ENCODE measurements at regions not wholly inside any gene's neighbourhood (a gene's known extent, or its start where the extent isn't known, plus 50 kb on each side); places are given as distances from the start of the nearest gene placed in this dataset.

DNA sequence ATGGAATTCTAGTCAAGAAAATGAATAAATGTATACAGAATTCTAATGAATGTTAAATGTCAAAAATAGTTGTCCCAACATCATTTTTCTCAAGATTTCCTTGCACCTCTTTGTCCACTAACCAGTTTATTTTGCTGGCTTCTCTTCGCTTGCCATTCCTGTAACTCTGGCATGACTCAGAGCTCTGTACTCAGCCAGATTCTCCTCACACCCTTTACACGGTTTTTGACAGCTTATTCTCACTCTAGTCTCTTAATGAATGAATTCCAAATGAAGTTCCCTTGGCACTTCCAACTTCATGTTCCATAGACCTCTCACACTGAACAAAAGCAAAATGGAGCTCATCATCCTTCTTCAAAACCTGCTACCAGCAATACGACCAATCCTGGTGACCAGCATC, 419.3 kb upstream of the SLIT2 start:
- no peak for TF ChIP-seq EP300 (IDR thresholded peaks at IDR 0.05; ENCODE audit: low read depth)
- TF ChIP-seq, protein P1, sequence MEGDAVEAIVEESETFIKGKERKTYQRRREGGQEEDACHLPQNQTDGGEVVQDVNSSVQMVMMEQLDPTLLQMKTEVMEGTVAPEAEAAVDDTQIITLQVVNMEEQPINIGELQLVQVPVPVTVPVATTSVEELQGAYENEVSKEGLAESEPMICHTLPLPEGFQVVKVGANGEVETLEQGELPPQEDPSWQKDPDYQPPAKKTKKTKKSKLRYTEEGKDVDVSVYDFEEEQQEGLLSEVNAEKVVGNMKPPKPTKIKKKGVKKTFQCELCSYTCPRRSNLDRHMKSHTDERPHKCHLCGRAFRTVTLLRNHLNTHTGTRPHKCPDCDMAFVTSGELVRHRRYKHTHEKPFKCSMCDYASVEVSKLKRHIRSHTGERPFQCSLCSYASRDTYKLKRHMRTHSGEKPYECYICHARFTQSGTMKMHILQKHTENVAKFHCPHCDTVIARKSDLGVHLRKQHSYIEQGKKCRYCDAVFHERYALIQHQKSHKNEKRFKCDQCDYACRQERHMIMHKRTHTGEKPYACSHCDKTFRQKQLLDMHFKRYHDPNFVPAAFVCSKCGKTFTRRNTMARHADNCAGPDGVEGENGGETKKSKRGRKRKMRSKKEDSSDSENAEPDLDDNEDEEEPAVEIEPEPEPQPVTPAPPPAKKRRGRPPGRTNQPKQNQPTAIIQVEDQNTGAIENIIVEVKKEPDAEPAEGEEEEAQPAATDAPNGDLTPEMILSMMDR (IDR thresholded peaks at IDR 0.05): no peak

Data from transverse colon (tissue), 3 donors.